Suprapubic skin (tissue), 3 donors: ENCODE measurements at regions not wholly inside any gene's neighbourhood (a gene's known extent, or its start where the extent isn't known, plus 50 kb on each side); places are given as distances from the start of the nearest gene placed in this dataset.

Source experiments
- CTCF ChIP-seq, 2 donors: fragments of 200-600 bp in 1 of 2; fragments of 450-650 bp in 1 of 2; sonication (generic) in 1 of 2; IDR thresholded peaks; one replicate each; pipeline ENCODE4 v1.5.1; 2016 to 2019; ENCODE audit warnings: antibody characterized with exemption in 2 of 2, mild to moderate bottlenecking in 1 of 2, moderate library complexity in 1 of 2
- POLR2A ChIP-seq, 2 donors: fragments of 450-650 bp; IDR thresholded peaks; one replicate each; pipeline ENCODE4 v1.6.1; 2017; ENCODE audit warnings: antibody characterized with exemption in 2 of 2, mild to moderate bottlenecking in 2 of 2, moderate library complexity in 2 of 2

- TF ChIP-seq POLR2A (IDR thresholded peaks at IDR 0.05) (no peak), CTCF (IDR thresholded peaks at IDR 0.05) (no peak)
Observed at GRCh38 chr3:186432944-186433732, 71.1 kb upstream of the DGKG start.
